K562 (cell line): ENCODE measurements at regions not wholly inside any gene's neighbourhood (a gene's known extent, or its start where the extent isn't known, plus 50 kb on each side); places are given as distances from the start of the nearest gene placed in this dataset.

Experiments used
- ATAC-seq: fragments of 200-7000 bp; cut with Tn5 transposase; 3 replicates; pipeline ENCODE4 v1.9.1; 2020; ENCODE audit warnings: moderate library complexity
- BruUV-seq: library from RNA; stranded (reverse); fragments of 400-500 nt; replicated peaks from 2 replicates; lab custom pipeline; 2021; lab: Mats Ljungman, UMichigan
- CTCF ChIA-PET: fragments of 300-600 bp; formaldehyde crosslinking; extraction: SDS; loops from one replicate; lab custom pipeline; 2021; ENCODE audit warnings: low intra/inter-chr PET ratio; lab: Yijun Ruan, JAX
- POLR2A ChIA-PET: fragments of 300-600, 350-650 bp; sonication (Branson Sonifier 250); formaldehyde crosslinking; extraction: SDS; loops from one replicate; lab custom pipeline; 2021; ENCODE audit warnings: antibody characterized with exemption, inconsistent platforms; lab: Yijun Ruan, JAX
- DNase-seq, 4 experiments: peaks; one replicate each; pipeline versions ENCODE4 v3.0.0 to v3.0.0-alpha.2; 2011 to 2018; ENCODE audit warnings: low spot score in 3 of 4, mixed read lengths in 3 of 4; ENCODE audit errors: extremely low read depth in 1 of 4
- FAIRE-seq: peaks from 2 replicates; lab custom pipeline; 2011; peaks lifted over from hg19 to GRCh38; lab: Jason Lieb, UNC
- H2AFZ ChIP-seq: 2 replicates; pipeline ENCODE4 v1.6.0; 2011; ENCODE audit warnings: low read depth, low read length, control low read depth, inconsistent platforms
- H3K27ac ChIP-seq: fragments of 200-600 bp; 3 replicates; pipeline ENCODE4 v1.8.0; 2011; ENCODE audit warnings: low read depth, mild to moderate bottlenecking, control low read depth, inconsistent platforms, low read length, moderate library complexity, mixed read lengths; ENCODE audit errors: extremely low read depth
- H3K27me3 ChIP-seq, 2 experiments: fragments of 300-600 bp in 1 of 2; 2 replicates in 1 of 2; 3 replicates in 1 of 2; pipeline versions ENCODE4 v1.6.0 to v1.8.0; 2011; ENCODE audit warnings: inconsistent platforms in 2 of 2, low read length in 2 of 2, mild to moderate bottlenecking in 1 of 2, mixed read lengths in 1 of 2, moderate library complexity in 1 of 2; ENCODE audit not compliant: control insufficient read depth in 2 of 2, insufficient read depth in 2 of 2
- H3K36me3 ChIP-seq: fragments of 300-600 bp; 3 replicates; pipeline ENCODE4 v1.8.0; 2011; ENCODE audit warnings: mild to moderate bottlenecking, low read length, inconsistent platforms; ENCODE audit not compliant: control insufficient read depth, insufficient read depth
- H3K4me1 ChIP-seq, 2 experiments: fragments of 200-600 bp in 1 of 2; replicated peaks in 1 of 2; 2 replicates in 1 of 2; 3 replicates in 1 of 2; pipeline versions ENCODE4 v1.5.1 to v1.8.0; 2011; ENCODE audit warnings: inconsistent platforms in 2 of 2, low read length in 2 of 2, mild to moderate bottlenecking in 1 of 2, mixed read lengths in 1 of 2, moderate library complexity in 1 of 2; ENCODE audit not compliant: control insufficient read depth in 2 of 2, insufficient read depth in 2 of 2
- H3K4me2 ChIP-seq: 2 replicates; pipeline ENCODE4 v1.6.1; 2011; ENCODE audit warnings: low read length, control low read depth, inconsistent platforms, mixed read lengths; ENCODE audit not compliant: insufficient read depth
- H3K4me3 ChIP-seq: fragments of 200-600 bp; sonication (generic), shearing (Covaris generic); 2 replicates; pipeline ENCODE4 v1.5.1; 2016; ENCODE audit warnings: control low read depth, inconsistent platforms
- H3K79me2 ChIP-seq: fragments of 200-600 bp; 3 replicates; pipeline ENCODE4 v1.8.0; 2011; ENCODE audit warnings: low read length, inconsistent platforms; ENCODE audit not compliant: control insufficient read depth, insufficient read depth
- H3K9ac ChIP-seq, 2 experiments: 2 replicates each; pipeline versions ENCODE4 v1.6.0 to v1.6.1; 2011; ENCODE audit warnings: low read depth in 2 of 2, low read length in 2 of 2, control low read depth in 1 of 2, inconsistent platforms in 1 of 2, mild to moderate bottlenecking in 1 of 2, mixed read lengths in 1 of 2; ENCODE audit not compliant: insufficient read depth in 1 of 2
- H3K9me1 ChIP-seq: one replicate; pipeline ENCODE4 v1.6.0; 2011; ENCODE audit warnings: inconsistent platforms, mild to moderate bottlenecking, low read length, moderate library complexity; ENCODE audit not compliant: control insufficient read depth, insufficient read depth
- H3K9me3 ChIP-seq: replicated peaks from 2 replicates; pipeline ENCODE4 v1.5.1; 2011; ENCODE audit warnings: low read depth, low read length, inconsistent platforms; ENCODE audit not compliant: control insufficient read depth, insufficient read depth
- H4K20me1 ChIP-seq: replicated peaks from 2 replicates; pipeline ENCODE4 v1.6.1; 2011; ENCODE audit warnings: low read length, inconsistent platforms, mixed read lengths; ENCODE audit not compliant: control insufficient read depth, insufficient read depth
- ETV6 ChIP-seq, 3 experiments: fragments of 150-350 bp in 1 of 3; sonication (generic) in 1 of 3; formaldehyde crosslinking in 1 of 3; IDR thresholded peaks; 2 replicates each; pipeline versions ENCODE4 v1.6.1 to v1.8.0; 2014 to 2022; ENCODE audit warnings: borderline replicate concordance in 2 of 3, low read depth in 2 of 3, antibody characterized with exemption in 1 of 3, low read length in 1 of 3, mild to moderate bottlenecking in 1 of 3, missing genetic modification reagents in 1 of 3
- IRF9 ChIP-seq: fragments of 450-650 bp; IDR thresholded peaks from 2 replicates; pipeline ENCODE4 v1.6.1; 2016; ENCODE audit warnings: missing biosample characterization, missing genetic modification characterization
- MAFK ChIP-seq: IDR thresholded peaks from 2 replicates; pipeline ENCODE4 v1.6.1; 2011; ENCODE audit warnings: low read length, improper control_type of control experiment
- MED1 ChIP-seq: sonication (generic); formaldehyde crosslinking; IDR thresholded peaks from 2 replicates; pipeline ENCODE4 v1.8.1; 2023; ENCODE audit warnings: missing genetic modification reagents, borderline replicate concordance
- NONO ChIP-seq, 2 experiments: fragments of 200-400 bp in 1 of 2; fragments of 450-650 bp in 1 of 2; formaldehyde crosslinking in 1 of 2; IDR thresholded peaks; 2 replicates each; pipeline ENCODE4 v1.6.1; 2017; ENCODE audit warnings: low read depth in 2 of 2, mild to moderate bottlenecking in 2 of 2, moderate library complexity in 2 of 2, low read length in 1 of 2
- PTRF ChIP-seq: fragments of 450-650 bp; IDR thresholded peaks from 2 replicates; pipeline ENCODE4 v1.6.1; 2016; ENCODE audit warnings: mild to moderate bottlenecking, missing genetic modification characterization, missing compliant biosample characterization
- SLC30A9 ChIP-seq: fragments of 250-450 bp; sonication (Bioruptor Pico); IDR thresholded peaks from 2 replicates; pipeline ENCODE4 v1.8.0; 2022; ENCODE audit warnings: mild to moderate bottlenecking, moderate library complexity
- SMARCA4 ChIP-seq: fragments of 450-650 bp; IDR thresholded peaks from 2 replicates; pipeline ENCODE4 v1.6.1; 2016
- SNRNP70 ChIP-seq: fragments of 200-400 bp; formaldehyde crosslinking; optimal IDR thresholded peaks from 2 replicates; pipeline ENCODE3; 2017; ENCODE audit warnings: low read depth, low read length
- THRB ChIP-seq: fragments of 450-650 bp; formaldehyde crosslinking; conservative IDR thresholded peaks from 2 replicates; pipeline ENCODE4 v1.4.0; 2022; ENCODE audit warnings: mild to moderate bottlenecking, missing genetic modification characterization
- ZC3H4 ChIP-seq: sonication (generic); formaldehyde crosslinking; IDR thresholded peaks from 2 replicates; pipeline ENCODE4 v1.9.0; 2021; ENCODE audit warnings: missing genetic modification reagents, borderline replicate concordance
- ZNF280B ChIP-seq: fragments of 250-450 bp; sonication (Bioruptor Pico); IDR thresholded peaks from 2 replicates; pipeline ENCODE4 v1.5.1; 2021; ENCODE audit warnings: mild to moderate bottlenecking
- ZNF324 ChIP-seq: fragments of 250-450 bp; sonication (Bioruptor Pico); IDR thresholded peaks from 2 replicates; pipeline ENCODE4 v1.4.0; 2020; ENCODE audit warnings: mild to moderate bottlenecking
- ZNF41 ChIP-seq: fragments of 250-450 bp; sonication (Bioruptor Pico); conservative IDR thresholded peaks from 2 replicates; pipeline ENCODE4 v1.4.0; 2020; ENCODE audit warnings: mild to moderate bottlenecking
- WGBS: fragments of 100-300 bp; shearing (Covaris generic); methylation state at CpG from one replicate; pipeline ENCODE4 v1.1.6; 2016; ENCODE audit warnings: low coverage, mixed read lengths; ENCODE audit not compliant: insufficient coverage; ENCODE audit errors: missing lambda C conversion rate; 5-methylcytosine and 5-hydroxymethylcytosine counted together
- in situ Hi-C: fragments of 300-500 bp; cut with MboI; formaldehyde crosslinking; loops from 4 replicates; pipeline ENCODE4 v1.15.0; 2018; ENCODE audit warnings: inconsistent platforms, mixed read lengths
- intact Hi-C: fragments of 100-400 bp; cut with micrococcal nuclease; formaldehyde crosslinking; loops from 2 replicates; pipeline ENCODE4 v1.14.2; 2022

GRCh38 chr1:213331631-213332175 lies 280.7 kb downstream of the RPS6KC1 start (continued):
- TF ChIP-seq ETV6 (IDR thresholded peaks at IDR 0.05; ENCODE audit: borderline replicate concordance in 1 of 2, low read depth in 2 of 2, low read length in 1 of 2) (no peak), ETV6 (CRISPR knock-in tag; IDR thresholded peaks at IDR 0.05; ENCODE audit: borderline replicate concordance) (no peak), PTRF (tag) (no peak), SLC30A9 (no peak), MED1 (CRISPR knock-in tag) (no peak), SMARCA4 (no peak)
- TF ChIP-seq, all 486 proteins: peak for 0

- no peak for TF ChIP-seq SNRNP70
- no peak for TF ChIP-seq SMARCA4
- TF ChIP-seq ZC3H4 (CRISPR knock-in tag) = no peak
- no peak for TF ChIP-seq THRB
- TF ChIP-seq NONO (IDR thresholded peaks at IDR 0.05; ENCODE audit: low read depth in 2 of 2, low read length in 1 of 2) = no peak
- TF ChIP-seq IRF9 (tag) = no peak
- no peak for TF ChIP-seq MAFK
- no peak for TF ChIP-seq ZNF41 (CRISPR knock-in tag)
- no peak for TF ChIP-seq ZNF280B (CRISPR knock-in tag)
- TF ChIP-seq SLC30A9 = no peak
- no peak for TF ChIP-seq ZNF324 (CRISPR knock-in tag)
- Histone ChIP-seq H3K4me3 (no peak overlapping the region), H3K4me1 (no peaks in the 10 kb centered on the region), H2AFZ (no peak overlapping the region), H3K27me3 (peaks cover 14 to 30% of the 10 kb centered on the region in 2 experiments), H4K20me1 (no peaks in the 10 kb centered on the region), H3K4me2 (no peak overlapping the region), H3K36me3 (no peaks in the 10 kb centered on the region), H3K27ac (no peak overlapping the region), H3K79me2 (no peaks in the 10 kb centered on the region), H3K9me3 (no peaks in the 10 kb centered on the region), H3K9me1 (no peaks in the 10 kb centered on the region), H3K9ac (no peak overlapping the region)
- no peak for FAIRE-seq
- ChIA-PET CTCF (no interaction called here), POLR2A (no interaction called here)
- 1% methylated on average over 4 of the region's 4 CpGs for WGBS
- in situ Hi-C loops (no loop called here), intact Hi-C loops (no loop called here)
- no peak for ATAC-seq
- BruUV-seq = no TSS peak
- DNase-seq = no peak
These were observed 281.4 kb downstream of the RPS6KC1 start for GRCh38 chr1:213332491-213332890.
